ENCODE measurements at regions not wholly inside any gene's neighbourhood (a gene's known extent, or its start where the extent isn't known, plus 50 kb on each side); places are given as distances from the start of the nearest gene placed in this dataset.

- no peak overlapping the region for H3K27ac ChIP-seq
- no peaks in the 10 kb centered on the region for H3K4me1 ChIP-seq
- no peaks in the 10 kb centered on the region for H3K9me3 ChIP-seq
- intact Hi-C loops (cut with DNase I), result no loop called here
- TF ChIP-seq CTCF (IDR thresholded peaks at IDR 0.05), result no peak
- no peaks in the 10 kb centered on the region for H3K36me3 ChIP-seq
- ATAC-seq (no peak), DNase-seq (no peak)
- H3K4me3 ChIP-seq, result no peak overlapping the region
- H3K27me3 ChIP-seq, result no peaks in the 10 kb centered on the region
Measured at GRCh38 chr14:38593476-38593875, 337.6 kb upstream of the CLEC14A start.

- Histone ChIP-seq H3K9me3 (no peaks in the 10 kb centered on the region), H3K4me1 (no peaks in the 10 kb centered on the region), H3K4me3 (no peak overlapping the region), H3K36me3 (no peaks in the 10 kb centered on the region), H3K27me3 (no peaks in the 10 kb centered on the region), H3K27ac (no peak overlapping the region)
- ATAC-seq (no peak), DNase-seq (no peak)
- no peak for TF ChIP-seq CTCF (IDR thresholded peaks at IDR 0.05)
- intact Hi-C loops (cut with DNase I), result no loop called here
Measured at GRCh38 chr14:38592764-38593442, 337.0 kb upstream of the CLEC14A start.

GRCh38 chr14:38589747-38590350, 334.0 kb upstream of the CLEC14A start:
- intact Hi-C loops (cut with DNase I), result no loop called here
- H3K36me3 ChIP-seq, result no peaks in the 10 kb centered on the region
- H3K27me3 ChIP-seq, result no peaks in the 10 kb centered on the region
- no peak overlapping the region for H3K4me3 ChIP-seq
- ATAC-seq, result no peak
- no peaks in the 10 kb centered on the region for H3K9me3 ChIP-seq
- no peak overlapping the region for H3K27ac ChIP-seq
- TF ChIP-seq CTCF (IDR thresholded peaks at IDR 0.05), result no peak
- no peaks in the 10 kb centered on the region for H3K4me1 ChIP-seq
- no peak for DNase-seq

- H3K9me3 ChIP-seq, result no peaks in the 10 kb centered on the region
- no peak for TF ChIP-seq CTCF (IDR thresholded peaks at IDR 0.05)
- H3K27ac ChIP-seq, result no peak overlapping the region
- ATAC-seq, result no peak
- intact Hi-C loops (cut with DNase I), result no loop called here
- no peaks in the 10 kb centered on the region for H3K36me3 ChIP-seq
- no peaks in the 10 kb centered on the region for H3K27me3 ChIP-seq
- no peak overlapping the region for H3K4me3 ChIP-seq
- H3K4me1 ChIP-seq, result no peaks in the 10 kb centered on the region
- no peak for DNase-seq
Measured at GRCh38 chr14:38583471-38583870, 327.6 kb upstream of the CLEC14A start.

GRCh38 chr14:38578278-38578681, 322.4 kb upstream of the CLEC14A start:
- Histone ChIP-seq H3K9me3 (no peaks in the 10 kb centered on the region), H3K36me3 (no peaks in the 10 kb centered on the region), H3K27ac (no peak overlapping the region), H3K4me1 (no peaks in the 10 kb centered on the region), H3K27me3 (no peaks in the 10 kb centered on the region), H3K4me3 (no peak overlapping the region)
- no peak for TF ChIP-seq CTCF (IDR thresholded peaks at IDR 0.05)
- DNase-seq, result no peak
- ATAC-seq, result no peak
- intact Hi-C loops (cut with DNase I), result no loop called here
